Peyer's patch (tissue), 4 donors: ENCODE measurements at regions not wholly inside any gene's neighbourhood (a gene's known extent, or its start where the extent isn't known, plus 50 kb on each side); places are given as distances from the start of the nearest gene placed in this dataset.

Experiments
- DNase-seq, 3 donors: peaks; one replicate each; pipeline ENCODE4 v3.0.0-alpha.2; 2017 to 2019
- H3K27ac ChIP-seq, 4 donors: fragments of 200-600 bp; sonication (generic); one replicate each; pipeline ENCODE4 v1.5.1; 2016 to 2019
- H3K27me3 ChIP-seq, 2 donors: fragments of 200-600 bp; sonication (generic); one replicate each; pipeline ENCODE4 v1.5.1; 2019
- H3K36me3 ChIP-seq, 3 donors: fragments of 200-600 bp; sonication (generic); one replicate each; pipeline ENCODE4 v1.5.1; 2016 to 2019
- H3K4me1 ChIP-seq, 4 donors: fragments of 200-600 bp; sonication (generic); one replicate each; pipeline ENCODE4 v1.5.1; 2016 to 2019
- H3K4me3 ChIP-seq, 4 donors: fragments of 200-600 bp; sonication (generic); 1 replicate in 3 of 4; 2 replicates in 1 of 4; pipeline ENCODE4 v1.5.1; 2016 to 2019; ENCODE audit warnings: mild to moderate bottlenecking in 1 of 4
- H3K9me3 ChIP-seq, 4 donors: fragments of 200-600 bp; sonication (generic); one replicate each; pipeline ENCODE4 v1.5.1; 2016 to 2019; ENCODE audit warnings: mild to moderate bottlenecking in 1 of 4
- CTCF ChIP-seq, 6 experiments: fragments of 450-650 bp in 4 of 6; fragments of 200-600 bp in 2 of 6; sonication (generic) in 1 of 6; IDR thresholded peaks; one replicate each; pipeline ENCODE4 v1.5.1; 2017 to 2019; ENCODE audit warnings: antibody characterized with exemption in 6 of 6, mild to moderate bottlenecking in 3 of 6, moderate library complexity in 1 of 6
- POLR2A ChIP-seq, 2 donors: fragments of 450-650 bp; IDR thresholded peaks; one replicate each; pipeline ENCODE4 v1.5.1; 2017; ENCODE audit warnings: antibody characterized with exemption in 2 of 2, mild to moderate bottlenecking in 2 of 2, moderate library complexity in 2 of 2

- no peaks in the 10 kb centered on the region for H3K4me1 ChIP-seq
- no peak overlapping the region for H3K4me3 ChIP-seq
- no peaks in the 10 kb centered on the region for H3K9me3 ChIP-seq
- TF ChIP-seq CTCF (IDR thresholded peaks at IDR 0.05) (no peak), POLR2A (IDR thresholded peaks at IDR 0.05) (no peak)
- no peaks in the 10 kb centered on the region for H3K36me3 ChIP-seq
- H3K27me3 ChIP-seq, result no peaks in the 10 kb centered on the region
- H3K27ac ChIP-seq, result no peak overlapping the region
- DNase-seq, result no peak
Measured at GRCh38 chr9:124101215-124101968, 89.8 kb downstream of the LHX2 start.

GRCh38 chr9:124101969-124102345, 90.4 kb downstream of the LHX2 start:
- no peaks in the 10 kb centered on the region for H3K4me1 ChIP-seq
- no peak overlapping the region for H3K4me3 ChIP-seq
- DNase-seq, result no peak
- H3K27ac ChIP-seq, result no peak overlapping the region
- no peaks in the 10 kb centered on the region for H3K9me3 ChIP-seq
- TF ChIP-seq CTCF (IDR thresholded peaks at IDR 0.05) (no peak), POLR2A (IDR thresholded peaks at IDR 0.05) (no peak)
- no peaks in the 10 kb centered on the region for H3K36me3 ChIP-seq
- no peaks in the 10 kb centered on the region for H3K27me3 ChIP-seq

- Histone ChIP-seq H3K36me3 (no peaks in the 10 kb centered on the region), H3K4me3 (no peak overlapping the region), H3K9me3 (no peaks in the 10 kb centered on the region), H3K27ac (no peak overlapping the region), H3K27me3 (no peaks in the 10 kb centered on the region), H3K4me1 (no peaks in the 10 kb centered on the region)
- no peak for DNase-seq
- TF ChIP-seq CTCF (IDR thresholded peaks at IDR 0.05) (no peak), POLR2A (IDR thresholded peaks at IDR 0.05) (no peak)
Measured at GRCh38 chr9:124102363-124102762, 90.8 kb downstream of the LHX2 start.

GRCh38 chr9:124105266-124105665, 93.7 kb downstream of the LHX2 start:
- no peak for DNase-seq
- Histone ChIP-seq H3K4me1 (no peaks in the 10 kb centered on the region), H3K27me3 (no peaks in the 10 kb centered on the region), H3K27ac (no peak overlapping the region), H3K4me3 (no peak overlapping the region), H3K9me3 (no peaks in the 10 kb centered on the region), H3K36me3 (no peaks in the 10 kb centered on the region)
- TF ChIP-seq POLR2A (IDR thresholded peaks at IDR 0.05) (no peak), CTCF (IDR thresholded peaks at IDR 0.05) (no peak)

GRCh38 chr9:124108216-124108615, 96.6 kb downstream of the LHX2 start:
- no peak overlapping the region for H3K4me3 ChIP-seq
- H3K9me3 ChIP-seq, result no peaks in the 10 kb centered on the region
- TF ChIP-seq CTCF (IDR thresholded peaks at IDR 0.05) (no peak), POLR2A (IDR thresholded peaks at IDR 0.05) (no peak)
- no peak overlapping the region for H3K27ac ChIP-seq
- no peak for DNase-seq
- no peaks in the 10 kb centered on the region for H3K36me3 ChIP-seq
- no peaks in the 10 kb centered on the region for H3K4me1 ChIP-seq
- no peaks in the 10 kb centered on the region for H3K27me3 ChIP-seq
